ENCODE measurements at regions not wholly inside any gene's neighbourhood (a gene's known extent, or its start where the extent isn't known, plus 50 kb on each side); places are given as distances from the start of the nearest gene placed in this dataset. TPM values are rescaled to one million over a fixed set of nuclear protein-coding genes. Genes with fewer than 3 reads are reported as not detected.

Small RNA genes in the stretch of these regions (small RNA-seq; reads per million reads assigned to genes)
- not detected for gene RNU6-1235P

Data from neural progenitor cell (in vitro differentiated cells).